Stimulated activated CD4-positive, alpha-beta T cell treated with anti-CD3 and anti-CD28 coated beads, Interleukin-2, amount 100 ng/mL, for 48 hours (primary cell): ENCODE measurements at regions not wholly inside any gene's neighbourhood (a gene's known extent, or its start where the extent isn't known, plus 50 kb on each side); places are given as distances from the start of the nearest gene placed in this dataset.

Experiments
- DNase-seq, 2 donors: peaks; one replicate each; pipeline ENCODE4 v3.0.0-alpha.2; 2020

GRCh38 chr2:19579461-19579860, 221.0 kb upstream of the OSR1 start:
- DNase-seq: no peak

- DNase-seq: no peak
These were observed 219.3 kb upstream of the OSR1 start for GRCh38 chr2:19577723-19578122.

- no peak for DNase-seq
These were observed 218.0 kb upstream of the OSR1 start for GRCh38 chr2:19576411-19576810.

- no peak for DNase-seq
These were observed 217.2 kb upstream of the OSR1 start for GRCh38 chr2:19575641-19576040.

- no peak for DNase-seq
These were observed 216.4 kb upstream of the OSR1 start for GRCh38 chr2:19574778-19575260.

- no peak for DNase-seq
These were observed 215.4 kb upstream of the OSR1 start for GRCh38 chr2:19573784-19574183.

- DNase-seq: no peak
These were observed 213.3 kb upstream of the OSR1 start for GRCh38 chr2:19571773-19572172.

- no peak for DNase-seq
These were observed 210.9 kb upstream of the OSR1 start for GRCh38 chr2:19569300-19569791.

GRCh38 chr2:19568809-19569208, 210.4 kb upstream of the OSR1 start:
- DNase-seq: no peak

- no peak for DNase-seq
These were observed 202.4 kb upstream of the OSR1 start for GRCh38 chr2:19560785-19561184.

- DNase-seq: no peak
These were observed 201.3 kb upstream of the OSR1 start for GRCh38 chr2:19559596-19560240.

GRCh38 chr2:19556648-19557047, 198.2 kb upstream of the OSR1 start:
- DNase-seq: no peak

GRCh38 chr2:19554520-19554919, 196.1 kb upstream of the OSR1 start:
- no peak for DNase-seq

GRCh38 chr2:19552270-19552669, 193.8 kb upstream of the OSR1 start:
- no peak for DNase-seq

- DNase-seq: no peak
These were observed 192.3 kb upstream of the OSR1 start for GRCh38 chr2:19550750-19551149.

- DNase-seq: no peak
These were observed 191.4 kb upstream of the OSR1 start for GRCh38 chr2:19549821-19550220.

- no peak for DNase-seq
These were observed 189.7 kb upstream of the OSR1 start for GRCh38 chr2:19548116-19548515.

- DNase-seq: no peak
These were observed 188.9 kb upstream of the OSR1 start for GRCh38 chr2:19547321-19547720.

- DNase-seq: no peak
These were observed 187.1 kb upstream of the OSR1 start for GRCh38 chr2:19545507-19545906.

GRCh38 chr2:19543663-19544383, 185.4 kb upstream of the OSR1 start:
- no peak for DNase-seq

- DNase-seq: no peak
These were observed 184.6 kb upstream of the OSR1 start for GRCh38 chr2:19542796-19543662.

- no peak for DNase-seq
These were observed 183.5 kb upstream of the OSR1 start for GRCh38 chr2:19541884-19542283.

- DNase-seq: no peak
These were observed 182.5 kb upstream of the OSR1 start for GRCh38 chr2:19540739-19541525.
